ENCODE measurements at regions not wholly inside any gene's neighbourhood (a gene's known extent, or its start where the extent isn't known, plus 50 kb on each side); places are given as distances from the start of the nearest gene placed in this dataset.

DNA sequence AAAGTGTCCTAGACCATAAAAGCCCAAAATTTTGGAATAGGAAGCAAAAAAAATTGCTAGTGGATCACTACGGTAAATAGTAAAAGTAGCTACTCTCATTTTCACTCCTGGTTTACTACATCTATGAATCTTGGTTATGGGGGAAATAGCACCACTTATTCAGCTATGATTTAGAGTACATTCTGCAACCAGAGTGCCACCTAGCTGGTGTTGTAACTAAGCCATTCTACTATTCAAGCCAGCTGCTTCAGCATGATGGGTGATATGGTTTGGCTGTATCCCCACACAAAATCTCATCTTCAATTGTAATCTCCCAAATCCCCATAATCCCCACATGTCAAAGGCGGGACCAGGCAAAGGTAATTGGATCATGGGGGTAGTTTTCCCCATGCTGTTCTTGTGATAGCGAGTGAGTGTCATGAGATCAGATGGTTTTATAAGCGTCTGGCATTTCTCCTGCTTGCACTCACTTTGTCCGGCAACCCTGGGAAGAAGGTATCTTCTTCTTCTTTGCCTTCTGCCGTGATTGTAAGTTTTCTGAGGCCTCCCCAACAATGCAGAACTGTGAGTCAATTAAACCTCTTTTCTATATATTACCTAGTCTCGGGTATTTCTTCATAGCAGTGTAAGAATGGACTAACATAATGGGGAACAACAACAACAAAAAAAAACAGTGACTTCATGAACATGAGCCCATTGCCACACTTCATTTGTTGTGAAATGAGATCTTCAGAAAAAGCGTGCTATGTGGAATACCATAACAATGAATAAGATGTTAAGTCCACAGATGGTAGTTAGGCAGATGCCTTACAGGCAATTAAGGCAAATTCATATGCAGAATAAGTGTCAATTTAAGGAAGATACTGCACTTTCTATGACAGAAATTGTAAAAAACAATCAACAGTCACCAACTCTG, 280.1 kb downstream of the PABPC4L start:
- ChIA-PET POLR2A (no interaction called here), CTCF (no interaction called here)
- no peak for DNase-seq
- Mint-ChIP-seq H3K4me1 (no peaks in the 10 kb centered on the region), H3K27me3 (no peaks in the 10 kb centered on the region), H3K27ac (no peak overlapping the region), H3K9me3 (peaks cover 6 to 9% (median 8%) of the 10 kb centered on the region in 3 donors), H3K36me3 (no peaks in the 10 kb centered on the region), H3K4me3 (no peak overlapping the region)
- no peak for ATAC-seq (replicated peaks in 1 of 4)
- Histone ChIP-seq H3K4me3 (ENCODE audit: control insufficient read depth in 1 of 2, extremely low read depth in 1 of 2, low read length in 1 of 2) (no peak overlapping the region), H3K4me1 (ENCODE audit: control insufficient read depth in 1 of 2, extremely low read depth in 1 of 2, insufficient read depth in 2 of 2, low read length in 2 of 2) (no peaks in the 10 kb centered on the region), H3K36me3 (ENCODE audit: control insufficient read depth in 2 of 2, extremely low read depth in 1 of 2, insufficient read depth in 1 of 2, low read length in 1 of 2) (no peaks in the 10 kb centered on the region), H3K27me3 (replicated peaks in 1 of 2; ENCODE audit: control insufficient read depth in 2 of 2, extremely low read depth in 1 of 2, insufficient read depth in 2 of 2, low read length in 1 of 2) (no peaks in the 10 kb centered on the region), H3K9me3 (no peaks in the 10 kb centered on the region), H3K27ac (ENCODE audit: low read length) (no peak overlapping the region)
- WGBS (ENCODE audit: insufficient coverage): no CpG with 5 or more reads among the region's 8 CpGs

GRCh38 chr4:133920236-133920635, 281.4 kb downstream of the PABPC4L start:
- no peaks in the 10 kb centered on the region for H3K27me3 ChIP-seq (replicated peaks in 1 of 2; ENCODE audit: control insufficient read depth in 2 of 2, extremely low read depth in 1 of 2, insufficient read depth in 2 of 2, low read length in 1 of 2)
- Mint-ChIP-seq H3K27ac (no peak overlapping the region), H3K4me3 (no peak overlapping the region), H3K4me1 (no peaks in the 10 kb centered on the region), H3K36me3 (no peaks in the 10 kb centered on the region), H3K9me3 (peaks cover 6 to 9% (median 8%) of the 10 kb centered on the region in 3 donors), H3K27me3 (no peaks in the 10 kb centered on the region)
- ATAC-seq (replicated peaks in 1 of 4): no peak
- DNase-seq: no peak
- POLR2A ChIA-PET: no interaction called here
- no peaks in the 10 kb centered on the region for H3K9me3 ChIP-seq
- WGBS (ENCODE audit: insufficient coverage): no CpG with 5 or more reads among the region's 2 CpGs
- no peak overlapping the region for H3K4me3 ChIP-seq (ENCODE audit: control insufficient read depth in 1 of 2, extremely low read depth in 1 of 2, low read length in 1 of 2)
- no peaks in the 10 kb centered on the region for H3K36me3 ChIP-seq (ENCODE audit: control insufficient read depth in 2 of 2, extremely low read depth in 1 of 2, insufficient read depth in 1 of 2, low read length in 1 of 2)
- H3K4me1 ChIP-seq (ENCODE audit: control insufficient read depth in 1 of 2, extremely low read depth in 1 of 2, insufficient read depth in 2 of 2, low read length in 2 of 2): no peaks in the 10 kb centered on the region
- CTCF ChIA-PET: no interaction called here
- H3K27ac ChIP-seq (ENCODE audit: low read length): no peak overlapping the region

GRCh38 chr4:133910165-133910564, 291.4 kb downstream of the PABPC4L start:
- DNase-seq (no peak), ATAC-seq (replicated peaks in 1 of 4) (no peak)
- no peaks in the 10 kb centered on the region for H3K9me3 ChIP-seq
- Mint-ChIP-seq H3K27me3 (no peaks in the 10 kb centered on the region), H3K4me3 (no peak overlapping the region), H3K36me3 (no peaks in the 10 kb centered on the region), H3K27ac (no peak overlapping the region), H3K4me1 (no peaks in the 10 kb centered on the region), H3K9me3 (peaks cover 13 to 30% (median 17%) of the 10 kb centered on the region in 3 donors)
- no peaks in the 10 kb centered on the region for H3K36me3 ChIP-seq (ENCODE audit: control insufficient read depth in 2 of 2, extremely low read depth in 1 of 2, insufficient read depth in 1 of 2, low read length in 1 of 2)
- H3K4me3 ChIP-seq (ENCODE audit: control insufficient read depth in 1 of 2, extremely low read depth in 1 of 2, low read length in 1 of 2): no peak overlapping the region
- no peaks in the 10 kb centered on the region for H3K4me1 ChIP-seq (ENCODE audit: control insufficient read depth in 1 of 2, extremely low read depth in 1 of 2, insufficient read depth in 2 of 2, low read length in 2 of 2)
- H3K27me3 ChIP-seq (replicated peaks in 1 of 2; ENCODE audit: control insufficient read depth in 2 of 2, extremely low read depth in 1 of 2, insufficient read depth in 2 of 2, low read length in 1 of 2): no peaks in the 10 kb centered on the region
- ChIA-PET CTCF (no interaction called here), POLR2A (no interaction called here)
- 90% methylated on average over 1 of the region's 3 CpGs for WGBS (ENCODE audit: insufficient coverage)
- H3K27ac ChIP-seq (ENCODE audit: low read length): no peak overlapping the region

DNA sequence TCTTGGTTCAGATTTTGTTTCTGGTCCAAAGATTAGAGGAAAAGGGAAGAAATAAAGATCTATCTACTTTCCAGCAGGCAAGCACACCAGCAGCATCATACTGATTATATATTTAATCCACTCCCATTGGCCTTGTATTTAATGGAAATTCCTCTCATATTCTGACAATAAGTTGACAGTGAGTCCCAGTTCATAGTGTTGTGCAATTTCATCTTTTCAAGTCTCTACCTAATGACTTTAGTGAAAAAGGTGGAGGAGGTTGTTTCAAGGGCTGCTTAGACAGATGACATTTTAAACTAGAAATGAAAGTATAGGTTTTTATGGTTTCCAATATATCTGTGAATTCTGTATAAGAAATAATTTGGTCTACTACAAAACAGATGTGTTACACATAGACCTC, 298.6 kb downstream of the PABPC4L start:
- H3K4me3 ChIP-seq (ENCODE audit: control insufficient read depth in 1 of 2, extremely low read depth in 1 of 2, low read length in 1 of 2): no peak overlapping the region
- H3K27me3 Mint-ChIP-seq: no peaks in the 10 kb centered on the region
- H3K36me3 ChIP-seq (ENCODE audit: control insufficient read depth in 2 of 2, extremely low read depth in 1 of 2, insufficient read depth in 1 of 2, low read length in 1 of 2): no peaks in the 10 kb centered on the region
- no peak for DNase-seq
- no peaks in the 10 kb centered on the region for H3K36me3 Mint-ChIP-seq
- H3K27ac Mint-ChIP-seq: no peak overlapping the region
- ChIA-PET CTCF (no interaction called here), POLR2A (no interaction called here)
- no peak overlapping the region for H3K27ac ChIP-seq (ENCODE audit: low read length)
- ATAC-seq (replicated peaks in 1 of 4): no peak
- no peaks in the 10 kb centered on the region for H3K4me1 Mint-ChIP-seq
- H3K9me3 Mint-ChIP-seq: peaks cover 13 to 21% (median 14%) of the 10 kb centered on the region in 3 donors
- H3K4me3 Mint-ChIP-seq: no peak overlapping the region
- no peaks in the 10 kb centered on the region for H3K27me3 ChIP-seq (replicated peaks in 1 of 2; ENCODE audit: control insufficient read depth in 2 of 2, extremely low read depth in 1 of 2, insufficient read depth in 2 of 2, low read length in 1 of 2)
- no peaks in the 10 kb centered on the region for H3K4me1 ChIP-seq (ENCODE audit: control insufficient read depth in 1 of 2, extremely low read depth in 1 of 2, insufficient read depth in 2 of 2, low read length in 2 of 2)
- no peaks in the 10 kb centered on the region for H3K9me3 ChIP-seq

DNA sequence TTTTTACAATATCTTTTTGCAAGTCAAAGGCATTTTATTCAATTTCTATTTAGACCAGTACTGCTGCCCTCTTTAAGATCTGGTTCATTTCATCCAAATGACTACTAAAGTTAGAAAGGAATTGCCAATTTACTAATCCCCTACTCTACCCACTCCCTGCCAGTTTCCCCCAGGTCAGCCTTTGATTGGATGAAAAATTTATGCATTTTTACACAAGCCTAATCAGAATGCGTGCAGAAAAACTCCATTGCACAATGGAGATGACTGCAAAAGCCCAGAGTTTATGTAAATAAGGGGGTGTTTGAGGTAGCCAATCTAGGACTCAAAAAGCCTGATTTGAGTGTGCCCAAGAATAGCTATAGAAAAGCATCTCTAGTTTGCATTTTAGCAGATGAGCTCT, 310.6 kb downstream of the PABPC4L start:
- no peak overlapping the region for H3K27ac ChIP-seq (ENCODE audit: low read length)
- H3K27me3 Mint-ChIP-seq: no peaks in the 10 kb centered on the region
- ChIA-PET POLR2A (no interaction called here), CTCF (no interaction called here)
- no peak for ATAC-seq (replicated peaks in 1 of 4)
- WGBS (ENCODE audit: insufficient coverage): no CpG with 5 or more reads among the region's 1 CpG
- H3K9me3 ChIP-seq: no peaks in the 10 kb centered on the region
- H3K27ac Mint-ChIP-seq: no peak overlapping the region
- H3K4me1 Mint-ChIP-seq: no peaks in the 10 kb centered on the region
- no peaks in the 10 kb centered on the region for H3K4me1 ChIP-seq (ENCODE audit: control insufficient read depth in 1 of 2, extremely low read depth in 1 of 2, insufficient read depth in 2 of 2, low read length in 2 of 2)
- no peak overlapping the region for H3K4me3 Mint-ChIP-seq
- H3K4me3 ChIP-seq (ENCODE audit: control insufficient read depth in 1 of 2, extremely low read depth in 1 of 2, low read length in 1 of 2): no peak overlapping the region
- peaks cover 8 to 22% (median 13%) of the 10 kb centered on the region in 3 donors for H3K9me3 Mint-ChIP-seq
- H3K36me3 Mint-ChIP-seq: no peaks in the 10 kb centered on the region
- no peaks in the 10 kb centered on the region for H3K36me3 ChIP-seq (ENCODE audit: control insufficient read depth in 2 of 2, extremely low read depth in 1 of 2, insufficient read depth in 1 of 2, low read length in 1 of 2)
- no peaks in the 10 kb centered on the region for H3K27me3 ChIP-seq (replicated peaks in 1 of 2; ENCODE audit: control insufficient read depth in 2 of 2, extremely low read depth in 1 of 2, insufficient read depth in 2 of 2, low read length in 1 of 2)
- DNase-seq: no peak

DNA sequence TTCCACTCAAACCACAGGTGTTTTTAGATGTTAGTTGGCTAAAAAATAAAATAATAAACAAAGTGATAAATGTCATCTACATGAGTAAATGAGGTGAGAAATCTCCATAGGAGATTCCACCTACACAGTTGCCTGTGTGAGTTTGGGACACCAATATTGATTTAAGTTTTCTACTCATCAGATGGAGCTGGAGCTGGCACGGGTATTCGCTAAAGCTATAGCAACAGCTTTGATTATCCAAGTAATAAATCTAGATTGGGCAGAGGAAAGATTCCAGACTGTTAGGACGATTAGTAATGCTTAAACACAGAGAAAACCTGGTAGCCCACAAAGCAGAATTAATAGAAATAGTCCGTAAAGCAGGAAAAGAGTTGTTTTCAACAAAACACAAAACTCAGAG, 313.9 kb downstream of the PABPC4L start:
- H3K27me3 Mint-ChIP-seq: no peaks in the 10 kb centered on the region
- no peaks in the 10 kb centered on the region for H3K27me3 ChIP-seq (replicated peaks in 1 of 2; ENCODE audit: control insufficient read depth in 2 of 2, extremely low read depth in 1 of 2, insufficient read depth in 2 of 2, low read length in 1 of 2)
- H3K36me3 Mint-ChIP-seq: no peaks in the 10 kb centered on the region
- DNase-seq (no peak), ATAC-seq (replicated peaks in 1 of 4) (no peak)
- H3K4me1 ChIP-seq (ENCODE audit: control insufficient read depth in 1 of 2, extremely low read depth in 1 of 2, insufficient read depth in 2 of 2, low read length in 2 of 2): no peaks in the 10 kb centered on the region
- H3K27ac ChIP-seq (ENCODE audit: low read length): no peak overlapping the region
- H3K4me1 Mint-ChIP-seq: no peaks in the 10 kb centered on the region
- POLR2A ChIA-PET: no interaction called here
- no peaks in the 10 kb centered on the region for H3K9me3 ChIP-seq
- no peaks in the 10 kb centered on the region for H3K36me3 ChIP-seq (ENCODE audit: control insufficient read depth in 2 of 2, extremely low read depth in 1 of 2, insufficient read depth in 1 of 2, low read length in 1 of 2)
- CTCF ChIA-PET: interaction anchor here (0.6 kb wide), 3 partner anchors 20 to 835 kb away, joined by 3 to 4 read pairs (median 3); no protein-coding TSS in a partner anchor
- no peak overlapping the region for H3K4me3 ChIP-seq (ENCODE audit: control insufficient read depth in 1 of 2, extremely low read depth in 1 of 2, low read length in 1 of 2)
- 100% methylated on average over 1 of the region's 4 CpGs for WGBS (ENCODE audit: insufficient coverage)
- H3K9me3 Mint-ChIP-seq: peaks cover 11 to 32% (median 14%) of the 10 kb centered on the region in 3 donors
- H3K4me3 Mint-ChIP-seq: no peak overlapping the region
- H3K27ac Mint-ChIP-seq: no peak overlapping the region
